ENCODE measurements at regions not wholly inside any gene's neighbourhood (a gene's known extent, or its start where the extent isn't known, plus 50 kb on each side); places are given as distances from the start of the nearest gene placed in this dataset.
"Not testable (repeated sequence)": the region's sequence is repeated elsewhere in the genome, so short reads cannot be mapped to it uniquely, and the experiment has no call there.

- no peak overlapping the region for H3K9ac ChIP-seq (ENCODE audit: low read depth, low read length)
- H3K4me1 ChIP-seq (ENCODE audit: insufficient read depth, low read length), result no peaks in the 10 kb centered on the region
- no peaks in the 10 kb centered on the region for H3K36me3 ChIP-seq (ENCODE audit: insufficient read depth, low read length)
- peaks cover 4% of the 10 kb centered on the region; the same call in 1 of the 2 replicates for H3K9me3 ChIP-seq (ENCODE audit: control insufficient read depth, insufficient read depth, low read length)
These were observed 91.3 kb upstream of the ABI1 start for GRCh38 chr10:26952094-26952493.

DNA sequence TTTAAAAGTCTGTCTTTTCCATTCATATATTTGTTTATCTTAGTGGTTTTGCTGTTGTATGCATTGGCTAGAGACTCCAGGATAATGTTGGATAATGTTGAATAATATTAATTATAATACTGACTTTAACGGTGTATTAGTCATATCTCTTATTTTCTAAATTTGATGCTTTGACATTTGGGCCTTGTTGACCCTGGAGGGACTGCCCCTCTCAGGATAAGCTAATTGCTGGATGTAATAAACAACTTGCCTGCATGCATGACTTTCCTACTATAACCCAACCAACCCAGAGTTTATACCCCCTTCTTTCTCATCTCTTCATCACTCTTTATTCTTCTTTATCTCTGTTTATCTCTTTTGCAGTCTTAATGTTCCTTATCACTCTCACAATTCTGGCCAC lies 90.9 kb upstream of the ABI1 start:
- Histone ChIP-seq H3K4me1 (ENCODE audit: insufficient read depth, low read length) (no peaks in the 10 kb centered on the region), H3K9me3 (ENCODE audit: control insufficient read depth, insufficient read depth, low read length) (peaks cover 4% of the 10 kb centered on the region; the same call in 1 of the 2 replicates), H3K9ac (ENCODE audit: low read depth, low read length) (no peak overlapping the region), H3K36me3 (ENCODE audit: insufficient read depth, low read length) (no peaks in the 10 kb centered on the region)

DNA sequence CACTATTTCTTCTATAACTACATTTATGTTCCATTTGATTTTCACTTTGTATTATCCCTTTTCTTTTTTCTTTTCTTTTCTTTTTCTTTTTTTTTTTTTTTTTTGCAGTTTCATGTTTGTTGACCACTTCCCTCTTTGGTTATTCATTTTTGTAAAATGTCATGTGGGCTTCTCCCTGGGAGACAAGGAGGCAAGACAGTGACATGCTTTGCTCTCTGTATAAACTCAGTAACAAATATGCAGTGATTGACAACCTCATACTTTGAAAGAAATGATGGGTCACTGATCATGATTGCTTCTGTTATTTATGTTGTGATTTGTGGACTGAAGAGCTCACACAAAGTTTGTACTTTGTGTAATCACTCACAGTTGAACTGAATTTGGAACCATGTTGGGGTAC lies 90.2 kb upstream of the ABI1 start:
- Histone ChIP-seq H3K9me3 (ENCODE audit: control insufficient read depth, insufficient read depth, low read length) (peaks cover 4% of the 10 kb centered on the region; the same call in 1 of the 2 replicates), H3K36me3 (ENCODE audit: insufficient read depth, low read length) (no peaks in the 10 kb centered on the region)

DNA sequence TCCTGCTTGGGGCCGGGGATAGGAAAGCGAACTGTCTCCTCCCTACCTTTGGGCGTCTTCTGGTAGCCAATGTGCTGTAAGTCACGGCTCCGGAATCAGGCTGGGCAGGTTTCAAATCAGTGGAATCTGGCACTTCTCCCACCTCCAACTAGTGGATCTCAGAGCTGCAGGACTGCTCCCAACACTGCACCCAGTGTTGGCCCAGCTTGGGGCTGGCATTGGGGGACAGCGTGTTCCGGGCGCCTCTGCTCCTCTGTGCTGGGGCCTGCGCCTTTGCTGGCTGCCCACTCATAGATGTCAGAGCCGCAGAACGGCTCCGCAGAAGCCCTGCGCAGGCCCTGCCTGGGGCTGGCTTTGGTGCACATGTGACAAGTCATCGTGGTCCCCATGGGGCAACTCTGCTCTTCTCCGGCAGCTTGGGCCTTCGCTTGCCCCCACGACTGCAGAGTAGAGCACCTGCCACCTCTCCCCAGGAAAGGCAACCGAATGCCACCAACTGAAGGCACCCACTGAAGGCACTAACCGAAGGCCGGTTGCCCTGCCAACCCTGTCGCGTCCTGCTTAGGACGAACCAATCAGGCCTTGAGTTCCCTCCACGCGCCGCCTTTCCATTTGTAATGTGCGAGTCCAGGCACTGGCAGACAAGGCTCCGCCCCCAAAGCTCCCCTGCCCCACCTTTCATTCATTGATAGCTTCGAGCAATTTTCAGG lies 85.5 kb upstream of the ABI1 start:
- Histone ChIP-seq H3K9me3 (ENCODE audit: control insufficient read depth, insufficient read depth, low read length) (peaks cover 4% of the 10 kb centered on the region; the same call in 1 of the 2 replicates), H3K36me3 (ENCODE audit: insufficient read depth, low read length) (no peaks in the 10 kb centered on the region), H3K4me1 (ENCODE audit: insufficient read depth, low read length) (no peaks in the 10 kb centered on the region), H3K9ac (ENCODE audit: low read depth, low read length) (no peak overlapping the region)

More for the DNA sequence above, 90.2 kb upstream of the ABI1 start:
- no peak overlapping the region for H3K9ac ChIP-seq (ENCODE audit: low read depth, low read length)
- H3K4me1 ChIP-seq (ENCODE audit: insufficient read depth, low read length), result no peaks in the 10 kb centered on the region

DNA sequence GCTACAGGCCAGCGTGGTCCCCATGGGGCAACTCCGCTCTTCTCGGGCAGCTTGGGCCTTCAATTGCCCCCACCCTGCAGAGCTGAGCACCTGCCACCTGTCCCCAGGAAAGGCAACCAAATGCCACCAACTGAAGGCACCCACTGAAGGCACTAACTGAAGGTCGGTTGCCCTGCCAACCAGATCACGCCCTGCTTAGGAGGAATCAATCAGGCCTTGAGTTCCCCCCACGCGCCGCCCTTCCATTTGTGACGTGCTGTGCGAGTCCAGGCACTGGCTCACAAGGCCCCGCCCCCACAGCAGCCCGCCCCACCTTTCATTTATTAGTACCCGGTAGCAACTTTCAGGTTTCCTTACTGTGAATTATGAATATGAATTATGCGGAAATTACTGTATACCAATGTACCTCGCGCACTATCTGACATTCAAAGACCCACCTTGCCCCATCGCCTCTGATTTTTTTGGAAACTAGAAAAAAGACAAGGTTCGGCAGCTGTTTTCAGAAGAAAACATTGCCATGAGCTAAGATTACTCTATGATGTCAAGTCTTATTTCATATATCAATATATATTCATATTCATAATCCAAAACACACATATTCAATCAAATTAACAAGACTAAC lies 83.6 kb upstream of the ABI1 start:
- Histone ChIP-seq H3K9me3 (ENCODE audit: control insufficient read depth, insufficient read depth, low read length) (no peaks in the 10 kb centered on the region), H3K36me3 (ENCODE audit: insufficient read depth, low read length) (no peaks in the 10 kb centered on the region), H3K4me1 (ENCODE audit: insufficient read depth, low read length) (no peaks in the 10 kb centered on the region), H3K9ac (ENCODE audit: low read depth, low read length) (no peak overlapping the region)

- Histone ChIP-seq H3K36me3 (ENCODE audit: insufficient read depth, low read length) (no peaks in the 10 kb centered on the region), H3K9ac (ENCODE audit: low read depth, low read length) (no peak overlapping the region), H3K4me1 (ENCODE audit: insufficient read depth, low read length) (no peaks in the 10 kb centered on the region), H3K9me3 (ENCODE audit: control insufficient read depth, insufficient read depth, low read length) (no peaks in the 10 kb centered on the region)
These were observed 79.2 kb upstream of the ABI1 start for GRCh38 chr10:26939962-26940354.

GRCh38 chr10:26939290-26939961 lies 78.7 kb upstream of the ABI1 start:
- Histone ChIP-seq H3K36me3 (ENCODE audit: insufficient read depth, low read length) (no peaks in the 10 kb centered on the region), H3K9ac (ENCODE audit: low read depth, low read length) (no peak overlapping the region), H3K9me3 (ENCODE audit: control insufficient read depth, insufficient read depth, low read length) (no peaks in the 10 kb centered on the region), H3K4me1 (ENCODE audit: insufficient read depth, low read length) (no peaks in the 10 kb centered on the region)

- no peaks in the 10 kb centered on the region for H3K9me3 ChIP-seq (ENCODE audit: control insufficient read depth, insufficient read depth, low read length)
- H3K9ac ChIP-seq (ENCODE audit: low read depth, low read length), result no peak overlapping the region
- no peaks in the 10 kb centered on the region for H3K4me1 ChIP-seq (ENCODE audit: insufficient read depth, low read length)
- H3K36me3 ChIP-seq (ENCODE audit: insufficient read depth, low read length), result no peaks in the 10 kb centered on the region
These were observed 77.8 kb upstream of the ABI1 start for GRCh38 chr10:26938578-26938977.

- H3K36me3 ChIP-seq (ENCODE audit: insufficient read depth, low read length), result no peaks in the 10 kb centered on the region
- no peak overlapping the region for H3K9ac ChIP-seq (ENCODE audit: low read depth, low read length)
- H3K9me3 ChIP-seq (ENCODE audit: control insufficient read depth, insufficient read depth, low read length), result no peaks in the 10 kb centered on the region
- no peaks in the 10 kb centered on the region for H3K4me1 ChIP-seq (ENCODE audit: insufficient read depth, low read length)
These were observed 76.6 kb upstream of the ABI1 start for GRCh38 chr10:26937371-26937770.

- H3K36me3 ChIP-seq (ENCODE audit: insufficient read depth, low read length); H3K9ac ChIP-seq (ENCODE audit: low read depth, low read length); H3K9me3 ChIP-seq (ENCODE audit: control insufficient read depth, insufficient read depth, low read length); H3K4me1 ChIP-seq (ENCODE audit: insufficient read depth, low read length): not testable (repeated sequence)
These were observed 73.4 kb upstream of the ABI1 start for GRCh38 chr10:26934190-26934589.

DNA sequence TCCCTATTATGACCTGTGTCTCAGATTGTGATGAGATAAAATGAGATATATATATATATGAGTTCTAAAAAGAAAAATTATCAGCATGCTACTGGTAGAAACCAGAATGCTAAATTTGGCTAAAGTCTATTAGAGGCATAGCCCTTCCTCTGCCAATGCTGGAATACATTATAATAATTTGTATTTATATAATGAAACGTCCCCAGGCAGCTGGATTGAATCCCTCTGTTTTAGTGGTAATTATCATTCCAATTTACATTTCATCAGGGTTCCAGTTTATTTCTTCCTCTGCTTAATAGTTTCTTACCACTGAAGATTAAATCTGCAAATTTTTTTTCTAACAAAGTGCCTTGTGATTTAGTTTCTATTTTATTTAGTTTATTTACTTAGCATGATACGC lies 71.8 kb upstream of the ABI1 start:
- Histone ChIP-seq H3K36me3 (ENCODE audit: insufficient read depth, low read length) (no peaks in the 10 kb centered on the region), H3K9me3 (ENCODE audit: control insufficient read depth, insufficient read depth, low read length) (no peaks in the 10 kb centered on the region), H3K4me1 (ENCODE audit: insufficient read depth, low read length) (peaks cover 2% of the 10 kb centered on the region; the same call in 1 of the 2 replicates), H3K9ac (ENCODE audit: low read depth, low read length) (no peak overlapping the region)

GRCh38 chr10:26931223-26931622 lies 70.5 kb upstream of the ABI1 start:
- Histone ChIP-seq H3K36me3 (ENCODE audit: insufficient read depth, low read length) (no peaks in the 10 kb centered on the region), H3K9me3 (ENCODE audit: control insufficient read depth, insufficient read depth, low read length) (no peaks in the 10 kb centered on the region; the same call in 1 of the 2 replicates), H3K9ac (ENCODE audit: low read depth, low read length) (peak overlapping the region; percentile 40; the same call in 1 of the 2 replicates), H3K4me1 (ENCODE audit: insufficient read depth, low read length) (peaks cover 2% of the 10 kb centered on the region; the same call in 1 of the 2 replicates)

DNA sequence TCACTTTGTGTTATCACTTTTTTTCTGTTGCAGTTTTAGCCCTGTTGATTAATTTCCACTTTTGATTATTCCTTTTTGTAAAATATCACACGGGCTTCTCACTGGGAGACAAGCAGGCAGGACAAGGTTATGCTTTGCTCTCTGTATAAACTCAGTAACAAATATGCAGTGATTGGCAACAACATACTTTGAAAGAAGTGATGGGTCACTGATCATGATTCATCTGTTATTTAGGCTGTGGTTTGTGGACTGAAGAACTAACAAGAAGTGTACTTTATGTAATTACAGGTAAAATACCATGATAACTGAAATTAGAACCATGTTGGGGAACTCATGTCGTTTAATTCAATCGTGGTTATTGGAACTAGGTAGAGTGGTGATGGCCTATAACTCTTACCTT lies 62.1 kb upstream of the ABI1 start:
- H3K9ac ChIP-seq (ENCODE audit: low read depth, low read length); H3K36me3 ChIP-seq (ENCODE audit: insufficient read depth, low read length); H3K9me3 ChIP-seq (ENCODE audit: control insufficient read depth, insufficient read depth, low read length); H3K4me1 ChIP-seq (ENCODE audit: insufficient read depth, low read length): not testable (repeated sequence)

DNA sequence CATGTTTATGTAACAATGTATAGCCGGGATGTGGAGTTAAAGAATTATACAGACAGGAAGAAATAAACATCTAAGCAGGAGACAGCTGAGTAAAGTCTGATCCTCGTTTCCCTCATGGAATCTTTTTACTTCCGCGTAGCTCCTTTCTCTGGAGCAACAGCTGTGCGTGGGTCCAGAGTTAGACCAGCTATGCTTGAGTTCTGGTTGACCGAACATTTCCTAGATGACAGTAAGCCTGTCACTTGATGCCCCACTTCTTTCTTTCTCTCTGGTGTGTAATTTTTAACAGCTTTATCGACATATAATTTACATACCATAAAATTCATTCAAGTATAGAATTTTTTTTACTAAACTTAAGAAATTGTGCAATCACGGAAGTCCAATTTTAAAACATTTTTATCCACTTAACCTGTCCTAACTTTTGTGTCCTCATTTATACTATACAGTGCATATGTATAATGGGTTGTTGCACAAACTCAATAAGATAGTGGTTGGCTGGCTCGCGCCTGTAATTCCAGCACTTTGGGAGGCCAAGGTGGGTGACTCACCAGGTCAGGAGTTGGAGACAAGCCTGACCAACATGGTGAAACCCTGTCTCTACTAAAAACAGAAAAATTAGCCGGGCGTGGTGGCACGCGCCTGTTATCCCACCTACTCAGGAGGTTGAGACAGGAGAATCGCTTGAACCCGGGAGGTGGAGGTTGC lies 58.5 kb upstream of the ABI1 start:
- not testable (repeated sequence) for H3K9me3 ChIP-seq (ENCODE audit: control insufficient read depth, insufficient read depth, low read length); H3K9ac ChIP-seq (ENCODE audit: low read depth, low read length); H3K36me3 ChIP-seq (ENCODE audit: insufficient read depth, low read length); H3K4me1 ChIP-seq (ENCODE audit: insufficient read depth, low read length)
